ENCODE measurements at regions not wholly inside any gene's neighbourhood (a gene's known extent, or its start where the extent isn't known, plus 50 kb on each side); places are given as distances from the start of the nearest gene placed in this dataset.
"Not testable (repeated sequence)": the region's sequence is repeated elsewhere in the genome, so short reads cannot be mapped to it uniquely, and the experiment has no call there.

DNA sequence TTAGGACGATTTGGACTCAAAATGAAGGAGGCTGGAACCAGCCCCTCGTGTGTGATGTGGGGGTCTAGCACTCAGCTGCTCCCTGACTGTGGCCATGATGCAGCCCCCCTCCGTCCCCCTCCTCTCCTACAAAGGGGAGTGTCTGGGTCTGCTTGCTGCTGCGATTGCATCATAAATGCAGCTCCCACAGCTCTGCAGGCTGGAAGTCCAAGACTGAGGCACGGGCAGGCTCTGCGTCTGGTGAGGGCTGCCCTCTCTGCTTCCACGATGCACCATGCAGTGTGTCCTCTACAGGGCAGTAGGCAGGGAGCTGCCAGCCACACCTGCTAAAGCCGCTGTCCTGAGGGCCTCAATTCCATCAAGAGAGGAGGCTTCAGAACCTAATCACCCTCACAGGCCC, 432.1 kb downstream of the BRD1 start:
- intact Hi-C loops (cut with DNase I) = no loop called here
- DNase-seq = peak in 2 of 7 donors; percentile 8 to 10
- TF ChIP-seq, protein P1, sequence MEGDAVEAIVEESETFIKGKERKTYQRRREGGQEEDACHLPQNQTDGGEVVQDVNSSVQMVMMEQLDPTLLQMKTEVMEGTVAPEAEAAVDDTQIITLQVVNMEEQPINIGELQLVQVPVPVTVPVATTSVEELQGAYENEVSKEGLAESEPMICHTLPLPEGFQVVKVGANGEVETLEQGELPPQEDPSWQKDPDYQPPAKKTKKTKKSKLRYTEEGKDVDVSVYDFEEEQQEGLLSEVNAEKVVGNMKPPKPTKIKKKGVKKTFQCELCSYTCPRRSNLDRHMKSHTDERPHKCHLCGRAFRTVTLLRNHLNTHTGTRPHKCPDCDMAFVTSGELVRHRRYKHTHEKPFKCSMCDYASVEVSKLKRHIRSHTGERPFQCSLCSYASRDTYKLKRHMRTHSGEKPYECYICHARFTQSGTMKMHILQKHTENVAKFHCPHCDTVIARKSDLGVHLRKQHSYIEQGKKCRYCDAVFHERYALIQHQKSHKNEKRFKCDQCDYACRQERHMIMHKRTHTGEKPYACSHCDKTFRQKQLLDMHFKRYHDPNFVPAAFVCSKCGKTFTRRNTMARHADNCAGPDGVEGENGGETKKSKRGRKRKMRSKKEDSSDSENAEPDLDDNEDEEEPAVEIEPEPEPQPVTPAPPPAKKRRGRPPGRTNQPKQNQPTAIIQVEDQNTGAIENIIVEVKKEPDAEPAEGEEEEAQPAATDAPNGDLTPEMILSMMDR (IDR thresholded peaks at IDR 0.05) = no peak
- no peak for TF ChIP-seq POLR2A (IDR thresholded peaks at IDR 0.05)

DNA sequence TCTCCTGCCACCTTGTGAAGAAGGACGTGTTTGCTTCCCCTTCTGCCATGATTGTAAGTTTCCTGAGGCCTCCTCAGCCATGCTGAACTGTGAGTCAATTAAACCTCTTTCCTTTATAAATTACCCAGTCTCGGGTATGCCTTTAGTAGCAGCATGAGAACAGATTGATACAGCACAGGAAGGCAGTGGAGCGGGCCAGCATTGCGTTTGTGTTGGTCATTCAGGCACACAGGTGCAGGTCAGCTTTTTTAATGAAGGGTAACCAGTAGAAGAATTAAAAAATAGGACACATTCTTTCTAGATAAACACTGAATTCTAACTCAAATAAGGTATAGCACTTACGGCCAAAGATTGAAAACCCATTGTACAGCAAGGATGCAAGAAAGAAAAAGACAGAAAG, 432.6 kb downstream of the BRD1 start:
- intact Hi-C loops (cut with DNase I) = not testable (repeated sequence)
- DNase-seq = peak in 1 of 7 donors; percentile 9

More for the DNA sequence above, 432.1 kb downstream of the BRD1 start:
- Histone ChIP-seq H3K27me3 (peaks cover 19% of the 10 kb centered on the region), H3K4me3 (no peak overlapping the region), H3K36me3 (replicated peaks in 1 of 2) (no peaks in the 10 kb centered on the region), H3K27ac (no peak overlapping the region), H3K4me1 (replicated peaks in 1 of 2) (no peaks in the 10 kb centered on the region), H3K9me3 (replicated peaks in 1 of 3) (no peaks in the 10 kb centered on the region)
- WGBS, 4 donors = 61 to 75% (median 71%) methylated on average over 8 of the region's 8 CpGs

DNA sequence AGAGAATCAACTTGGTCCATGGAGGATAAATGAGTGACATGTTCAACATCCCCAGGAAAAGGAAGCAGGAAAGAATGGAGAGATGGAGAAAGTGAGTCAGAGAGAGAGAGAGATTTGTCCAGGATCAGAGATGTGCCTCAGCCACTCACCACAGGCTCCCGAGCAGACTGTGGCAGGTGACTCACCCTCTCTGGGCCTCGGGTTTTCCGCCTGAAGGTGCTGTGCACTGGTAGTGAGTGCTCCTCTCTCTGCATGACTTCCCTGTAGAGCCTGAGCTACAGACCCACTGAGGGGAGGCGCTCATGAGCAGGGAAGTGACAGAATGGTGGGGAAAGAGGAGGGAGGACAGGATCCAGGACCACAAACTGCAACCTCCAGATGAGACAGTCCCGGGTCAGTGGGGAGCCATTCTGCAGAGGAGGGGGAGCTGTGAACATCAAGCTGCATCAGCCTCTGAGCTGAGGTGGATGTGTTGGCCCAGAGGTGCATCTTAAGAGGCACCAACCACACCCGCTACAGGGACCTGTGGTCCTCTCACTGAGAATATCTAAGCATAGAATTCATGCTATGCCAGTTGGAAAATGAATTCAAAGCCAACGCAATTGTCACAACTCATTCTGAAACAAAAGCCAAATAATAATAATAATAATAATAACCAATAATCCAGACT, 433.4 kb downstream of the BRD1 start:
- peak in 1 of 7 donors; percentile 17 for DNase-seq
- no peaks in the 10 kb centered on the region for H3K9me3 ChIP-seq (replicated peaks in 1 of 3)
- TF ChIP-seq POLR2A (IDR thresholded peaks at IDR 0.05) = no peak
- TF ChIP-seq, protein P1 (IDR thresholded peaks at IDR 0.05) = no peak
- H3K4me1 ChIP-seq (replicated peaks in 1 of 2) = no peaks in the 10 kb centered on the region
- intact Hi-C loops (cut with DNase I) = no loop called here
- H3K27me3 ChIP-seq = peaks cover 15% of the 10 kb centered on the region
- no peak overlapping the region for H3K27ac ChIP-seq
- no peak overlapping the region for H3K4me3 ChIP-seq
- H3K36me3 ChIP-seq (replicated peaks in 1 of 2) = no peaks in the 10 kb centered on the region
- WGBS, 4 donors = 51 to 79% (median 60%) methylated on average over 6 to 7 of the region's 7 CpGs

More for the DNA sequence above, 432.6 kb downstream of the BRD1 start:
- H3K9me3 ChIP-seq (replicated peaks in 1 of 3); H3K4me3 ChIP-seq; H3K4me1 ChIP-seq (replicated peaks in 1 of 2); H3K27ac ChIP-seq; H3K36me3 ChIP-seq (replicated peaks in 1 of 2): not testable (repeated sequence)
- 73 to 79% (median 77%) methylated on average over 5 of the region's 5 CpGs for WGBS, 4 donors
- H3K27me3 ChIP-seq = peaks cover 16% of the 10 kb centered on the region

DNA sequence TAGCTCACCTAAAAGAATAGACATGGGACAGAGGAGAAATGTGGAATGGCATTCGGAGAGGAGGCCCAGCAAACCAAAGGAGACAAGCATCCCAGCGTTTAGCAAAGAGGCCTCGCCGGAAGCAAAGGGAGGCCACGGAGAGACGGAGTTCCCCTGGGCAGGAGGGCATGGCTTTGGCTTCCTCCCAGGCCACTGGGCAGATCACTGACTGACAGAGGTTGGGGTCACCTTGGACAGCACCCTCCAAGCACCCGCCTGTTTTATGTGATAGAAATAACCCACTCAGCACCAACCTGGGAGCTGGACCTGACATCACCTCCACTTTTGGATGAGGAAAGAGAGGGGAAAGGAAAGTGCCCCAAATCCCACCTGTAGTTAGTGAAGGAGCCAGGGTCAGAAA, 434.1 kb downstream of the BRD1 start:
- H3K9me3 ChIP-seq (replicated peaks in 1 of 3) = no peaks in the 10 kb centered on the region
- peaks cover 15% of the 10 kb centered on the region for H3K27me3 ChIP-seq
- H3K4me1 ChIP-seq (replicated peaks in 1 of 2) = no peaks in the 10 kb centered on the region
- H3K36me3 ChIP-seq (replicated peaks in 1 of 2) = no peaks in the 10 kb centered on the region
- H3K27ac ChIP-seq = no peak overlapping the region
- peak in 2 of 7 donors; percentile 3 to 24 for DNase-seq
- intact Hi-C loops (cut with DNase I) = no loop called here
- WGBS, 4 donors = 64 to 83% (median 72%) methylated on average over 2 to 7 of the region's 7 CpGs
- no peak for TF ChIP-seq POLR2A (IDR thresholded peaks at IDR 0.05)
- TF ChIP-seq, protein P1 (IDR thresholded peaks at IDR 0.05) = no peak
- H3K4me3 ChIP-seq = no peak overlapping the region

Data from adrenal gland (tissue), 9 donors.